K562 (cell line): ENCODE measurements at regions not wholly inside any gene's neighbourhood (a gene's known extent, or its start where the extent isn't known, plus 50 kb on each side); places are given as distances from the start of the nearest gene placed in this dataset.

Experiments used
- ETV6 ChIP-seq, 3 experiments: fragments of 150-350 bp in 1 of 3; sonication (generic) in 1 of 3; formaldehyde crosslinking in 1 of 3; IDR thresholded peaks; 2 replicates each; pipeline versions ENCODE4 v1.6.1 to v1.8.0; 2014 to 2022; ENCODE audit warnings: borderline replicate concordance in 2 of 3, low read depth in 2 of 3, antibody characterized with exemption in 1 of 3, low read length in 1 of 3, mild to moderate bottlenecking in 1 of 3, missing genetic modification reagents in 1 of 3
- NR2C2 ChIP-seq, 2 experiments: fragments of 200-800 bp in 1 of 2; sonication (Bioruptor generic) in 1 of 2; sonication (generic) in 1 of 2; formaldehyde crosslinking in 1 of 2; IDR thresholded peaks; 2 replicates each; pipeline versions ENCODE4 v1.6.1 to v1.8.0; 2016 to 2022; ENCODE audit warnings: mild to moderate bottlenecking in 1 of 2, missing compliant biosample characterization in 1 of 2, missing genetic modification characterization in 1 of 2, missing genetic modification reagents in 1 of 2
- RNF2 ChIP-seq: sonication (generic); IDR thresholded peaks from 2 replicates; pipeline ENCODE4 v1.6.1; 2016
- TF ChIP-seq, protein P1 (sequence below): sonication (generic); formaldehyde crosslinking; IDR thresholded peaks from 2 replicates; pipeline ENCODE4 v1.9.0; 2022; ENCODE audit warnings: mild to moderate bottlenecking, missing genetic modification reagents

DNA sequence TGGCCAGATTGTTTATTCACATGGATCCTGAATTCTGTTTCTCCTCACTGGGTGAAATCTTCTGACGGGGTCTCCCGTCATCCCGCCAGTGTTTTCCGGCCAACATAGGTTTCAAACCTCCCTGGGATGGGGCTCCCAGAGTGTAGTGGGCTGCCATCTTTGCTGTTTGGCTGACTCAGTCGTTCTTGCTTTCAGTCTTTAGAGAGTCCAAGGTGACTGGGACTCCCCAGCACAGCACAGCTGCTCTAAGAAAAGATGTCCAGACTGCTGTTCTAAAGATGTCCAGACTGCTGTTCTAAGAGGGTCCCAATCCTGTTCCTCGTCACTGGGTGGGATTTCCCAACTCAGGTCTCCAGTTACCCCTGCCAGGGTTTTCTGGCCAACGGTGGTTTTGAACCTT, 801.9 kb upstream of the IGFBP3 start:
- TF ChIP-seq, protein P1, sequence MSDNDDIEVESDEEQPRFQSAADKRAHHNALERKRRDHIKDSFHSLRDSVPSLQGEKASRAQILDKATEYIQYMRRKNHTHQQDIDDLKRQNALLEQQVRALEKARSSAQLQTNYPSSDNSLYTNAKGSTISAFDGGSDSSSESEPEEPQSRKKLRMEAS (CRISPR knock-in tag) = no peak
- no peak for TF ChIP-seq ETV6 (IDR thresholded peaks at IDR 0.05; ENCODE audit: borderline replicate concordance in 1 of 2, low read depth in 2 of 2, low read length in 1 of 2)
- TF ChIP-seq ETV6 (CRISPR knock-in tag; IDR thresholded peaks at IDR 0.05; ENCODE audit: borderline replicate concordance) = no peak
- no peak for TF ChIP-seq NR2C2 (CRISPR knock-in tag; IDR thresholded peaks at IDR 0.05)
- no peak for TF ChIP-seq NR2C2 (tag; IDR thresholded peaks at IDR 0.05)
- no peak for TF ChIP-seq RNF2
